ENCODE measurements at regions not wholly inside any gene's neighbourhood (a gene's known extent, or its start where the extent isn't known, plus 50 kb on each side); places are given as distances from the start of the nearest gene placed in this dataset.
"Not testable (repeated sequence)": the region's sequence is repeated elsewhere in the genome, so short reads cannot be mapped to it uniquely, and the experiment has no call there.

DNA sequence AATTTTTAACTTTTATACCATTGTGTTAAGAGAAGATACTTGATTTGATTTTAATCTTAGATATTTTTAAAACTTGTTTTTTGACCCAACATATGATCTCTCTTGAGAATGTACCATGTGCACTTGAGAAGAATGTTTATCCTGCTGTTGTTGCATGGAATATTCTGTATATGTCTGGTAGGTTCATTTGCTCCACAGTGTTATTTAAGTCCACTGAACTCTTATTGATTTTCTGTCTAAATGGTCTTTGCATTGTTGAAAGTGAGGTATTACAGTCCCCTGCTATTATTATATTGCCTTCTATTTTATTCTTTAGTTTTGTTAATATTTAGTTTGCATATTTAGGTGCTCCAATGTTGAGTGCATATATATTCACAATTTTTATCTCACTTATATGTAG, 397.3 kb upstream of the CCDC179 start:
- DNase-seq = no peak

GRCh38 chr11:23263466-23263865, 403.2 kb upstream of the CCDC179 start:
- peak; percentile 24 for DNase-seq

DNA sequence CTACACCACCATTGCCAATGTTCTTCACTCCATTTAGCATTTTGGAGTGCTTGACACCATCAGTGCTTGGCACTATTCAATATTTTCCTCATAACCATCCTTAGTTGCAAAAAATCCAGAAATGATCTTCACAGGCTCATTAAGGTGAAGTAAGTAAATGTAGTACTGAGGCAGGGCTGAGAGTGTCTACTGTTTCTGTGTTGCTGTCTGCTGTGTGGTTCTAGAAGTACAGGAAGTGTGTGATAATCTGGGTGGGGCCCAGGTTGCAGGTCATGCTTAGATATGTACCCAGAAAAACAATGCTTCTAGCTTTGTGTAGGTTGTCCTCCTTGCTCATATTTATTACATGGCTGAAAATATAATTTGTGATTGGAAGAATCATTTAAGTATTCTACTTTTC, 411.8 kb upstream of the CCDC179 start:
- no peak for DNase-seq

DNA sequence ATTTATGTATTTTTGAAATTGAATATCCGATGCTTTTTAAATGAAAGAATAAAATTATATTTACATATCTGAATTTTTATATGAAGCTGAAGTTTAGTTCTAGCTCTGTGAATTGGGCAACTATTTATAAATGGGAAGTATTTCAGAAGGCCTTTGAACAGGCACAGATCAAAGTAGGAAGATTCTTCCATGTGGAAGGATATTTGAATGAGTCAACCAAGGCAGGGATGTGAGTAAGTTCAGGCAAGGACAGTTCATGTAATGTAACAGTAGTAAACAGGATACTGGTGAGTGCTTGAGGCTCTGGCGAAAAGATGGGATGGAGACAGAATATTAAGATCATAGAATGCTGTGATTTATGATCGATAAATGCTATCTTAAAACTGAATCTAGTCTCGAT, 417.8 kb upstream of the CCDC179 start:
- DNase-seq = no peak

DNA sequence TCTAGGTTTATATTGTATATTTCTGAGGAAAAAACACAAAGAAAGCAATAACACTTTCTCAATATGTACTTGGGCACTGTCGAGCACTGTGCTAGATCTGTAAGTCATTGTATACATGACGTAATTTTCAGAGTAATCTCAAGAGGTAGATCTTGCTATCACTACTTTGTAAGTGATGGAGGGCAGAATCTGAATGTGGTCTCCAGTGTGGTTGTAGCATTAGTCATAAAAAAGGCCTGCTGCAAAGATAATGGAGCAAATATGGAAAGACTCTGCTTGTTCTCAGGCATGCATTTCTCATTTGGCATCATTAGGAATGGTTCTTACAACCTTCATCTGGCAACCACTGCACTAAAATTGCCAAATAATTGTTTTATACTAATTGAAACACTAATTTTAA, 419.8 kb upstream of the CCDC179 start:
- DNase-seq = no peak

- DNase-seq = no peak
These were observed 423.4 kb upstream of the CCDC179 start for GRCh38 chr11:23283666-23284065.

- no peak for DNase-seq
These were observed 424.4 kb upstream of the CCDC179 start for GRCh38 chr11:23284631-23285030.

GRCh38 chr11:23288003-23288783, 427.9 kb upstream of the CCDC179 start:
- DNase-seq = no peak

- DNase-seq = no peak
These were observed 435.0 kb upstream of the CCDC179 start for GRCh38 chr11:23295241-23295640.

GRCh38 chr11:23308041-23308440, 447.8 kb upstream of the CCDC179 start:
- no peak for DNase-seq

- no peak for DNase-seq
These were observed 450.0 kb upstream of the CCDC179 start for GRCh38 chr11:23310276-23310675.

DNA sequence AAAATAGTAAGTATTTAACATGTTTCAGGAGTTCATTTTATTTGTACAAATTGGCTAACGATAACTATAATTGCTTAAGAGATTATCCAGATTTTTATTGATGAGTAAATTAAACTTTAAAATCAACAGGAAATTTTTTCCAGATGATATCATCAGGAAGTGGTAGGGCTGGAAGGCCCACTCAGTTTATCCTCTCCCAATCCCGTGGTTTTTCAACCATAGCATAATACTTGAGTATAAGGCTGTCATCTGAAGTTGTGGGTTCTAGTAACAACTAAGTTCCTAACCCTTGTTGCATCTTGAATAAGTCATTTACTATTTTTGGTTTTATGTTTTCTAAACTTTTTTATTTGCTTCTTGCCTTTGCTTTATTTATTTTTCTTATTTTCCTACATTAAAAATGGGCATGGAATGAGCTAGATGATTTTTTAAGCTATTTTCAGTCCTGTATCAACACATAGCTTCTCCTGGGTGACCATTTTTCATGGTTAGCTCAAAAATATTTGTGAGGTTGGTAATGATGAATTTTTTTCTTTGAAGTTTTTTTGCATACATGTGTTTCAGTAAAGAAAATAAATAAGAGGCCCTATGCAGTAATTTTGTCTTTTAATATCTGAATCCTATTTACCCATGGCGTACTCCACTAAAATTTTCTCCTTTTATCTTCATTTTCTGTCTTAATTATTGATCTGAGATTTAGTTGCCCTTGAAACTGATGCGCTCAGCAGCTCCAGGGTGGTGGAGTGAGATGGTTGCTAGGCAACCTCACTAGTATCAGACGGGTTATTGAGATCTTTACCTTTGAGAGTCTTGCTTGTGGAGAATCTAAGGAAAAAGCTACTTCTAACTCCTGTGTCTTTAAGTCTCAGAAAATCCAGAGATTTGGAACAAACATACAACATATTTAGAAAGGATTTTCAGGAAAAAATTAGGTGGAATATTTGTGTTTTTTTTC, 452.0 kb upstream of the CCDC179 start:
- DNase-seq = peak; percentile 40

DNA sequence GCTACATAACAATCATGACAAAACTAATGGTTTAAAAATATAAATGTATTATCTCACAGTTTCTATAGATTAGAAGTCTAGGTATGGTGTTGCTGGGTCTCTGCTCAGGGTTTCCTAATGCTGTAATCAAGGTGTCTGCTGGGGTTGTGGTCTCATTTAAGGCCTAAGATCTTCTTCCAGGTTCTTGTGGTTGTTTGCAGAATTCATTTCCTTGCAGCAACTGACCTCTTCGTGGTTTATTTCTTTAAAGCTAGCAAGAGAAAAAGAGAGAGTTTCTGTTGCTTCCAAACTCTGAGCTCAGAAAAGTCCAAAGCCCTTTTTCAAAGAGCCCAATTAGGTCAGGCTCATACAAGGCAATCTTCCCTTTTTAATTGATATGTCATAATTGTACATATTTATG, 452.7 kb upstream of the CCDC179 start:
- DNase-seq = no peak

- no peak for DNase-seq
These were observed 453.9 kb upstream of the CCDC179 start for GRCh38 chr11:23314162-23314561.

DNA sequence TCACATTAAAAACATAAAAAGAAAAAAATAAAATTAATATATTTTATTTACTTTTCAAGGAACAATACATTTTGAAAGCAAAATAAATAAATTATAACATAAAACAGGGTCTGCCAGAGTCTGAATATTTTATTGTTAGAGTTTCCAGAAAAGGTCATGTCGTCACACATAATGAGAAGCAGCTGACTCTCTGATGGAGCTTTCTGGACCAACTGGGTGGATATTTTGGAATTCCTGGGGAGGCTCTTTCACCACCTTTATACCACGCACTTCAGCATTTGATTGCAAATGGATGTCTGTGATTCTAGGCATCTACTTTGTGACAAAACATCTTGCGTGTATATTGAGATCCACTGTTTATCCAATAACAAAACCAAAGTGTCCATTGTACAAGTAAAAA, 455.0 kb upstream of the CCDC179 start:
- no peak for DNase-seq

DNA sequence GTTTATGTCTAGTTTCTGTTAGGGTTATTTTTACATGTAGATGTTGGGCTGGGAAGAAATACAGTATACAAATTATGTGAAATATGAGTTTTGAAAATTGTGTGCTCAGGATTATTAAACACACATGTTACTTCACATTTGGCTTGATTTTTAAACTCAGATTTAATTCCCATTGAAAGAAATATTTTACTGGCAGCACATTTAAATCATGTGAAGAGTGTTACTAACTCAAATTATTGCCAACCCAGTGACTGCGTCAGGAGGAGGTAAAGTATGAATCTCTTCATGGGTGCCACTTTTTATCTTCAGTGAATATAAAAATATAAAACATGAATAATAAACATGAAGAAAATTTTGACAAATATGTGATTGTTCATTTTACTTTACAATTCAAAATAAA, 457.5 kb upstream of the CCDC179 start:
- no peak for DNase-seq

- no peak for DNase-seq
These were observed 458.4 kb upstream of the CCDC179 start for GRCh38 chr11:23318670-23319069.

DNA sequence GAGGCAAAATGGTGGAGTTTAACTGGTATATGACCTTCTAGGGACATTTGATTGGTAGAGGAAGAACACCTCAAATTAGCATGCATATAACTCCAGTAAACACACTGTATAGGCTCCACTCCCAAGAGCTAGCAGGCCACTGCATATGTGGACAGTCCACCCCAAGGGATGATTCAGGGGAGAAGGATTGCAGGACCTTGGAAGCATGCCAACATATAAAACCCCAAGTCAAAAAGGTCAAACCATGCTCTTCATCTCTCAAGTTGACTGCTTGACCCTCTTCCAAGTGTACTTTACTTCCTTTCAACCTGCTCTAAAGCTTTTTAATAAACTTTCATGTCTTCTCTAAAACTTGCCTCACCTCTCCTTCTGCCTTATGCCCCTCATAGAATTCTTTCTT, 459.9 kb upstream of the CCDC179 start:
- no peak for DNase-seq

- not testable (repeated sequence) for DNase-seq
These were observed 475.3 kb upstream of the CCDC179 start for GRCh38 chr11:23335586-23335985.

GRCh38 chr11:23336961-23337360, 476.7 kb upstream of the CCDC179 start:
- DNase-seq = no peak

GRCh38 chr11:23353611-23354010, 493.3 kb upstream of the CCDC179 start:
- DNase-seq = no peak

GRCh38 chr11:23359297-23359696, 499.0 kb upstream of the CCDC179 start:
- DNase-seq = no peak

DNA sequence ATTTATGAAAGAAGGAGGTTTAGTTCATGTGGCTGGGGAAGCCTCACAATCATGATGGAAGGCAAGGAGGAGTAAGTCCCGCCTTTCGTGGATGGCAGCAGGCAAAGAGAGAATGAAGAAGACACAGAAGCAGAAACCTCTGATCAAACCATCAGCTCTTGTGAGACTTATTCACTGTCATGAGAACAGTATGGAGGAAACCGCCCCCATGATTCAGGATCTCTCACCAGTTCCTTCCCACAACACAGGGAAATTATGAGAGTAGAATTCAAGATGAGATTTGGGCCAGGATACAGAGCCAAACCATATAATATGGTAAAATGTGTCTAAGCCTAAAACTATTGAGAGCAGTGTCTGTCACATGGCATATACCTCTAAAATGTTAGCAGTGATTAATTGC, 503.8 kb upstream of the CCDC179 start:
- no peak for DNase-seq

Data from DMS79 treated with DMSO at 0.1 percent for 48 hours (cell line).